Panc1 (cell line): ENCODE measurements at regions not wholly inside any gene's neighbourhood (a gene's known extent, or its start where the extent isn't known, plus 50 kb on each side); places are given as distances from the start of the nearest gene placed in this dataset.

Experiments used
- ATAC-seq: fragments of 200-7000 bp; cut with Tn5 transposase; 2 replicates; pipeline ENCODE4 v1.9.1; 2020; ENCODE audit warnings: mild to moderate bottlenecking, moderate library complexity
- BruUV-seq: library from RNA; stranded (reverse); fragments of 400-500 nt; replicated peaks from 2 replicates; lab custom pipeline; 2021; lab: Mats Ljungman, UMichigan
- CTCF ChIA-PET: fragments of 300-600 bp; sonication (Branson Sonifier 250); formaldehyde crosslinking; loops from one replicate; lab custom pipeline; 2022; ENCODE audit warnings: antibody characterized with exemption; lab: Charles Lee
- POLR2A ChIA-PET: fragments of 300-600 bp; sonication (Branson Sonifier 250); formaldehyde crosslinking; loops from one replicate; lab custom pipeline; 2022; ENCODE audit warnings: antibody characterized with exemption; lab: Charles Lee
- DNase-seq: peaks from one replicate; pipeline ENCODE4 v3.0.0-alpha.2; 2010; ENCODE audit warnings: low read depth, low spot score
- H3K27ac ChIP-seq: 2 replicates; pipeline ENCODE4 v1.5.1; 2011; ENCODE audit warnings: mild to moderate bottlenecking, low read length, inconsistent platforms
- H3K27me3 ChIP-seq: fragments of 200-500 bp; sonication (Bioruptor generic); 2 replicates; pipeline ENCODE4 v1.6.0; 2014; ENCODE audit warnings: low read length, inconsistent platforms; ENCODE audit not compliant: control insufficient read depth, insufficient read depth
- H3K36me3 ChIP-seq: fragments of 200-500 bp; sonication (Bioruptor generic); 2 replicates; pipeline ENCODE4 v1.5.1; 2014; ENCODE audit warnings: inconsistent platforms, mild to moderate bottlenecking, low read length, moderate library complexity; ENCODE audit not compliant: control insufficient read depth, insufficient read depth
- H3K4me1 ChIP-seq: 2 replicates; pipeline ENCODE4 v1.5.1; 2011; ENCODE audit warnings: inconsistent platforms, mild to moderate bottlenecking, low read length, moderate library complexity; ENCODE audit not compliant: control insufficient read depth, insufficient read depth
- H3K4me3 ChIP-seq, 2 experiments: 2 replicates each; pipeline ENCODE4 v1.5.1; 2011 to 2012; ENCODE audit warnings: low read depth in 2 of 2, low read length in 2 of 2, mild to moderate bottlenecking in 2 of 2, inconsistent platforms in 1 of 2, moderate library complexity in 1 of 2
- H3K9me3 ChIP-seq: fragments of 200-500 bp; sonication (Bioruptor generic); 2 replicates; pipeline ENCODE4 v1.5.1; 2014; ENCODE audit warnings: low read depth, mild to moderate bottlenecking, inconsistent platforms, low read length, moderate library complexity; ENCODE audit not compliant: control insufficient read depth, insufficient read depth
- CTCF ChIP-seq: fragments of 450-650 bp; IDR thresholded peaks from 2 replicates; pipeline ENCODE4 v1.5.1; 2017; ENCODE audit warnings: mild to moderate bottlenecking
- POLR2AphosphoS5 ChIP-seq: IDR thresholded peaks from 2 replicates; pipeline ENCODE4 v1.6.1; 2012; ENCODE audit warnings: mild to moderate bottlenecking, low read depth, low read length, moderate library complexity
- SIN3A ChIP-seq: IDR thresholded peaks from 2 replicates; pipeline ENCODE4 v1.6.1; 2012; ENCODE audit warnings: low read depth, mild to moderate bottlenecking, low read length, moderate library complexity, borderline replicate concordance; ENCODE audit not compliant: insufficient read depth
- TCF7L2 ChIP-seq: IDR thresholded peaks from 2 replicates; pipeline ENCODE4 v1.6.1; 2011; ENCODE audit warnings: mild to moderate bottlenecking, low read depth, low read length, inconsistent platforms
- in situ Hi-C: cut with HindIII; loops from 2 replicates; pipeline ENCODE4 v1.10.0; 2016; ENCODE audit warnings: low sequenced_read_pairs, low pct_unique_long_range_greater_than_20kb
- intact Hi-C: fragments of 100-400 bp; cut with micrococcal nuclease; formaldehyde crosslinking; loops from one replicate; pipeline ENCODE4 v1.10.0; 2022; ENCODE audit not compliant: unreplicated experiment
- TF ChIP-seq, protein P1 (sequence below), 2 experiments: IDR thresholded peaks; 2 replicates each; pipeline ENCODE4 v1.6.1; 2011 to 2012; ENCODE audit warnings: low read depth in 2 of 2, control low read depth in 1 of 2, low read length in 1 of 2, mild to moderate bottlenecking in 1 of 2, moderate library complexity in 1 of 2; ENCODE audit not compliant: insufficient read depth in 1 of 2

DNA sequence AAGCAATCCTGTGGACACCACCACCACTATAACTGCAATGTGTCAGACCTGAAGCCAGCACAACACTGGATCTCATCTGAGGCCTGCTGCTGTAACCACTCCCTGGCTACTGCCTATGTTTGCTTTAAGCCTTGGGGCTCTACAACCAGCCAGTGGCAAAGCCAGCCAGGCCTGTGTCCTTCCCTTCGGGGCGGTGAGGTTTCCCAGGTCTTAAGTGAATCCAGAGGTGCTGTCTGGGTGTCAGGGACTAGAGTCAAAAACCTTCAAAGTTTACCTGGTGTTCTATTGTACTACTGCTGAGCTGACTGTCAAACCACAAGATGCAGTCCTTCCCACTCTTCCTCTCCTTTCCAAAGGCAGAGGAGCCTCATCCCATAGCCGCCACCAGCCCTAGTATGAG lies 750.5 kb downstream of the FAM133A start:
- Histone ChIP-seq H3K36me3 (no peaks in the 10 kb centered on the region), H3K4me1 (no peaks in the 10 kb centered on the region), H3K27ac (no peak overlapping the region), H3K27me3 (no peaks in the 10 kb centered on the region), H3K4me3 (no peak overlapping the region), H3K9me3 (no peaks in the 10 kb centered on the region)
- CTCF ChIA-PET = no interaction called here
- ATAC-seq = no peak
- TF ChIP-seq POLR2AphosphoS5 = no peak
- no peak for TF ChIP-seq TCF7L2
- TF ChIP-seq, protein P1, sequence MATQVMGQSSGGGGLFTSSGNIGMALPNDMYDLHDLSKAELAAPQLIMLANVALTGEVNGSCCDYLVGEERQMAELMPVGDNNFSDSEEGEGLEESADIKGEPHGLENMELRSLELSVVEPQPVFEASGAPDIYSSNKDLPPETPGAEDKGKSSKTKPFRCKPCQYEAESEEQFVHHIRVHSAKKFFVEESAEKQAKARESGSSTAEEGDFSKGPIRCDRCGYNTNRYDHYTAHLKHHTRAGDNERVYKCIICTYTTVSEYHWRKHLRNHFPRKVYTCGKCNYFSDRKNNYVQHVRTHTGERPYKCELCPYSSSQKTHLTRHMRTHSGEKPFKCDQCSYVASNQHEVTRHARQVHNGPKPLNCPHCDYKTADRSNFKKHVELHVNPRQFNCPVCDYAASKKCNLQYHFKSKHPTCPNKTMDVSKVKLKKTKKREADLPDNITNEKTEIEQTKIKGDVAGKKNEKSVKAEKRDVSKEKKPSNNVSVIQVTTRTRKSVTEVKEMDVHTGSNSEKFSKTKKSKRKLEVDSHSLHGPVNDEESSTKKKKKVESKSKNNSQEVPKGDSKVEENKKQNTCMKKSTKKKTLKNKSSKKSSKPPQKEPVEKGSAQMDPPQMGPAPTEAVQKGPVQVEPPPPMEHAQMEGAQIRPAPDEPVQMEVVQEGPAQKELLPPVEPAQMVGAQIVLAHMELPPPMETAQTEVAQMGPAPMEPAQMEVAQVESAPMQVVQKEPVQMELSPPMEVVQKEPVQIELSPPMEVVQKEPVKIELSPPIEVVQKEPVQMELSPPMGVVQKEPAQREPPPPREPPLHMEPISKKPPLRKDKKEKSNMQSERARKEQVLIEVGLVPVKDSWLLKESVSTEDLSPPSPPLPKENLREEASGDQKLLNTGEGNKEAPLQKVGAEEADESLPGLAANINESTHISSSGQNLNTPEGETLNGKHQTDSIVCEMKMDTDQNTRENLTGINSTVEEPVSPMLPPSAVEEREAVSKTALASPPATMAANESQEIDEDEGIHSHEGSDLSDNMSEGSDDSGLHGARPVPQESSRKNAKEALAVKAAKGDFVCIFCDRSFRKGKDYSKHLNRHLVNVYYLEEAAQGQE (IDR thresholded peaks at IDR 0.05; ENCODE audit: insufficient read depth in 1 of 2, low read depth in 2 of 2, low read length in 1 of 2) = no peak
- TF ChIP-seq SIN3A = no peak
- TF ChIP-seq CTCF = no peak
- intact Hi-C loops = no loop called here
- in situ Hi-C loops = no loop called here
- no TSS peak for BruUV-seq
- POLR2A ChIA-PET = no interaction called here
- DNase-seq = no peak

DNA sequence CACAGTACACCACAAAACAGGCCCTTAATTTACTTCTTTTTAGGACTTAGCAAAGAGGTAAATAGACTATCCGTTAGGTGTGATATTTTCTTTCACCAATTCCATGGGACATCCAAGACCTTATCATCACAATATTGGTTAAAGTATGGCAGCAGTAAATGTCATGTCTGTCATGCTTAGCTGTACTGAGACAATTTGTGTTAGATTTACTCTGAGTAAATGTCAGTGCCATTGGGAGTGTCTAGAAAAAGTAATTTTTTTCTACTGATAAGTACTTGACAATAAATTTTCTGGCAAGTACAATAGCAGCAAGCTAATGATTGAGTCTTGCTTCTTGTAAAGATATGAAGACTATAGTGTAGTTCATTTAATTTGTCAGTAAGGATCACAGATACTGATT lies 756.1 kb downstream of the FAM133A start:
- Histone ChIP-seq H3K27me3 (no peaks in the 10 kb centered on the region), H3K36me3 (no peaks in the 10 kb centered on the region), H3K9me3 (no peaks in the 10 kb centered on the region), H3K4me3 (no peak overlapping the region), H3K4me1 (no peaks in the 10 kb centered on the region), H3K27ac (no peak overlapping the region)
- DNase-seq (no peak), ATAC-seq (no peak)
- in situ Hi-C loops = no loop called here
- POLR2A ChIA-PET = no interaction called here
- no TSS peak for BruUV-seq
- CTCF ChIA-PET = no interaction called here
- intact Hi-C loops = no loop called here
- TF ChIP-seq SIN3A (no peak), TCF7L2 (no peak), POLR2AphosphoS5 (no peak), CTCF (no peak)
- TF ChIP-seq, protein P1 (IDR thresholded peaks at IDR 0.05; ENCODE audit: insufficient read depth in 1 of 2, low read depth in 2 of 2, low read length in 1 of 2) = no peak
